Right ventricle myocardium superior (tissue), 1 donor: ENCODE measurements at regions not wholly inside any gene's neighbourhood (a gene's known extent, or its start where the extent isn't known, plus 50 kb on each side); places are given as distances from the start of the nearest gene placed in this dataset.

Experiments
- ATAC-seq: fragments of 200-7000 bp; cut with Tn5 transposase; one replicate; pipeline ENCODE4 v1.9.1; 2020; ENCODE audit warnings: mild to moderate bottlenecking; ENCODE audit not compliant: poor library complexity
- DNase-seq: peaks from one replicate; pipeline ENCODE4 v3.0.0-alpha.2; 2020
- intact Hi-C: fragments of 100-400 bp; cut with DNase I; formaldehyde crosslinking; loops from one replicate; pipeline ENCODE4 v1.11.2; 2022
- donor health status: DM: no; HTN: yes; CAD: no; lungs with severe emphysema.

GRCh38 chr18:47618758-47619157, 311.7 kb downstream of the SMAD2 start:
- intact Hi-C loops, result no loop called here
- no peak for ATAC-seq
- no peak for DNase-seq

GRCh38 chr18:47615043-47615442, 315.4 kb downstream of the SMAD2 start:
- ATAC-seq, result no peak
- no peak for DNase-seq
- intact Hi-C loops, result no loop called here

- ATAC-seq (no peak), DNase-seq (no peak)
- intact Hi-C loops, result no loop called here
Observed at GRCh38 chr18:47613929-47614328, 316.5 kb downstream of the SMAD2 start.

GRCh38 chr18:47611649-47612048, 318.8 kb downstream of the SMAD2 start:
- intact Hi-C loops, result no loop called here
- ATAC-seq, result no peak
- DNase-seq, result no peak

- ATAC-seq, result no peak
- intact Hi-C loops, result no loop called here
- no peak for DNase-seq
Observed at GRCh38 chr18:47606526-47606925, 323.9 kb downstream of the SMAD2 start.

- ATAC-seq (no peak), DNase-seq (no peak)
- intact Hi-C loops, result no loop called here
Observed at GRCh38 chr18:47605093-47605492, 325.4 kb downstream of the SMAD2 start.

- ATAC-seq (no peak), DNase-seq (no peak)
- intact Hi-C loops, result no loop called here
Observed at GRCh38 chr18:47604021-47604420, 326.4 kb downstream of the SMAD2 start.

GRCh38 chr18:47603158-47603557, 327.3 kb downstream of the SMAD2 start:
- no peak for ATAC-seq
- intact Hi-C loops, result no loop called here
- no peak for DNase-seq

- DNase-seq (no peak), ATAC-seq (no peak)
- intact Hi-C loops, result no loop called here
Observed at GRCh38 chr18:47602273-47602897, 328.1 kb downstream of the SMAD2 start.

- ATAC-seq (no peak), DNase-seq (no peak)
- intact Hi-C loops, result no loop called here
Observed at GRCh38 chr18:47601581-47602272, 328.7 kb downstream of the SMAD2 start.

- intact Hi-C loops, result no loop called here
- DNase-seq (no peak), ATAC-seq (no peak)
Observed at GRCh38 chr18:47595831-47596501, 334.5 kb downstream of the SMAD2 start.

GRCh38 chr18:47594621-47595086, 335.8 kb downstream of the SMAD2 start:
- ATAC-seq, result no peak
- intact Hi-C loops, result no loop called here
- DNase-seq, result no peak

GRCh38 chr18:47593744-47594472, 336.6 kb downstream of the SMAD2 start:
- intact Hi-C loops, result no loop called here

GRCh38 chr18:47591429-47591828, 339.0 kb downstream of the SMAD2 start:
- DNase-seq, result no peak
- ATAC-seq, result no peak
- intact Hi-C loops, result no loop called here

More at GRCh38 chr18:47593744-47594472, 336.6 kb downstream of the SMAD2 start:
- ATAC-seq (no peak), DNase-seq (no peak)

GRCh38 chr18:47587587-47587986, 336.1 kb upstream of the SKOR2 start:
- ATAC-seq (no peak), DNase-seq (no peak)
- intact Hi-C loops, result no loop called here

GRCh38 chr18:47586418-47587070, 335.1 kb upstream of the SKOR2 start:
- intact Hi-C loops, result no loop called here
- no peak for DNase-seq
- no peak for ATAC-seq

- ATAC-seq (no peak), DNase-seq (no peak)
- intact Hi-C loops, result no loop called here
Observed at GRCh38 chr18:47585914-47586313, 334.5 kb upstream of the SKOR2 start.

- intact Hi-C loops, result no loop called here
- DNase-seq (no peak), ATAC-seq (no peak)
Observed at GRCh38 chr18:47585136-47585535, 333.7 kb upstream of the SKOR2 start.

- intact Hi-C loops, result no loop called here
- ATAC-seq (no peak), DNase-seq (no peak)
Observed at GRCh38 chr18:47582093-47582492, 330.6 kb upstream of the SKOR2 start.
